ENCODE measurements at regions not wholly inside any gene's neighbourhood (a gene's known extent, or its start where the extent isn't known, plus 50 kb on each side); places are given as distances from the start of the nearest gene placed in this dataset.
"Not testable (repeated sequence)": the region's sequence is repeated elsewhere in the genome, so short reads cannot be mapped to it uniquely, and the experiment has no call there.

GRCh38 chr4:167868163-167868562 is 224.2 kb upstream of the ANXA10 start:
- Histone ChIP-seq H3K27ac (no peak overlapping the region), H3K4me3 (no peak overlapping the region), H3K9me3 (replicated peaks in 1 of 3) (no peaks in the 10 kb centered on the region), H3K36me3 (replicated peaks in 1 of 2) (no peaks in the 10 kb centered on the region), H3K27me3 (no peaks in the 10 kb centered on the region), H3K4me1 (replicated peaks in 1 of 2) (no peaks in the 10 kb centered on the region)
- no peak for DNase-seq
- 24 to 49% (median 34%) methylated on average over 1 of the region's 1 CpG for WGBS, 4 donors
- intact Hi-C loops (cut with DNase I) = no loop called here
- TF ChIP-seq POLR2A (IDR thresholded peaks at IDR 0.05) (no peak), CTCF (IDR thresholded peaks at IDR 0.05) (no peak)

- no peak overlapping the region for H3K4me3 ChIP-seq
- intact Hi-C loops (cut with DNase I) = no loop called here
- no peaks in the 10 kb centered on the region for H3K4me1 ChIP-seq (replicated peaks in 1 of 2)
- H3K27ac ChIP-seq = no peak overlapping the region
- TF ChIP-seq POLR2A (IDR thresholded peaks at IDR 0.05) (no peak), CTCF (IDR thresholded peaks at IDR 0.05) (no peak)
- H3K27me3 ChIP-seq = no peaks in the 10 kb centered on the region
- no peak for DNase-seq
- no peaks in the 10 kb centered on the region for H3K36me3 ChIP-seq (replicated peaks in 1 of 2)
- H3K9me3 ChIP-seq (replicated peaks in 1 of 3) = no peaks in the 10 kb centered on the region
Observed at GRCh38 chr4:167873496-167873895, 218.8 kb upstream of the ANXA10 start.

GRCh38 chr4:167876091-167876490 is 216.2 kb upstream of the ANXA10 start:
- H3K4me1 ChIP-seq (replicated peaks in 1 of 2); H3K4me3 ChIP-seq; H3K27ac ChIP-seq; intact Hi-C loops (cut with DNase I); DNase-seq; H3K27me3 ChIP-seq; H3K36me3 ChIP-seq (replicated peaks in 1 of 2); H3K9me3 ChIP-seq (replicated peaks in 1 of 3): not testable (repeated sequence)
- WGBS, 4 donors = 74 to 87% (median 81%) methylated on average over 3 of the region's 3 CpGs

GRCh38 chr4:167877826-167878225 is 214.5 kb upstream of the ANXA10 start:
- DNase-seq; H3K36me3 ChIP-seq (replicated peaks in 1 of 2); H3K27me3 ChIP-seq; H3K27ac ChIP-seq; intact Hi-C loops (cut with DNase I); H3K4me3 ChIP-seq; H3K9me3 ChIP-seq (replicated peaks in 1 of 3); H3K4me1 ChIP-seq (replicated peaks in 1 of 2): not testable (repeated sequence)
- WGBS, 4 donors = 80 to 85% (median 82%) methylated on average over 8 of the region's 8 CpGs

- no peak for TF ChIP-seq POLR2A (IDR thresholded peaks at IDR 0.05)
- DNase-seq = no peak
- 0 to 10% (median 7%) methylated on average over 1 of the region's 1 CpG for WGBS, 4 donors
Observed at GRCh38 chr4:167883266-167883665, 209.1 kb upstream of the ANXA10 start.

GRCh38 chr4:167885071-167885470 is 207.3 kb upstream of the ANXA10 start:
- no peaks in the 10 kb centered on the region for H3K36me3 ChIP-seq (replicated peaks in 1 of 2)
- TF ChIP-seq POLR2A (IDR thresholded peaks at IDR 0.05) (no peak), CTCF (IDR thresholded peaks at IDR 0.05) (no peak)
- H3K4me3 ChIP-seq = no peak overlapping the region
- no peak overlapping the region for H3K27ac ChIP-seq
- no peaks in the 10 kb centered on the region for H3K9me3 ChIP-seq (replicated peaks in 1 of 3)
- H3K4me1 ChIP-seq (replicated peaks in 1 of 2) = no peaks in the 10 kb centered on the region
- 66 to 82% (median 78%) methylated on average over 1 of the region's 1 CpG for WGBS, 4 donors
- DNase-seq = no peak
- intact Hi-C loops (cut with DNase I) = no loop called here
- no peaks in the 10 kb centered on the region for H3K27me3 ChIP-seq

More at GRCh38 chr4:167883266-167883665, 209.1 kb upstream of the ANXA10 start:
- H3K27me3 ChIP-seq = no peaks in the 10 kb centered on the region
- intact Hi-C loops (cut with DNase I) = no loop called here
- H3K9me3 ChIP-seq (replicated peaks in 1 of 3) = no peaks in the 10 kb centered on the region
- H3K4me3 ChIP-seq = no peak overlapping the region
- H3K27ac ChIP-seq = no peak overlapping the region
- H3K36me3 ChIP-seq (replicated peaks in 1 of 2) = no peaks in the 10 kb centered on the region
- no peaks in the 10 kb centered on the region for H3K4me1 ChIP-seq (replicated peaks in 1 of 2)

Data from adrenal gland (tissue), 9 donors.